ENCODE measurements at regions not wholly inside any gene's neighbourhood (a gene's known extent, or its start where the extent isn't known, plus 50 kb on each side); places are given as distances from the start of the nearest gene placed in this dataset.
"Not testable (repeated sequence)": the region's sequence is repeated elsewhere in the genome, so short reads cannot be mapped to it uniquely, and the experiment has no call there.

- DNase-seq, result peak; percentile 27
Observed at GRCh38 chr3:51588724-51589123, 50.2 kb downstream of the RAD54L2 start.

GRCh38 chr3:51591231-51591630, 52.7 kb downstream of the RAD54L2 start:
- DNase-seq, result no peak

- no peak for DNase-seq
Observed at GRCh38 chr3:51593697-51594096, 55.2 kb downstream of the RAD54L2 start.

GRCh38 chr3:51599638-51600037, 61.1 kb downstream of the RAD54L2 start:
- DNase-seq, result not testable (repeated sequence)

GRCh38 chr3:51604212-51604611, 65.7 kb downstream of the RAD54L2 start:
- DNase-seq, result no peak

- no peak for DNase-seq
Observed at GRCh38 chr3:51605938-51606337, 65.1 kb upstream of the TEX264 start.

GRCh38 chr3:51606871-51607270, 64.2 kb upstream of the TEX264 start:
- not testable (repeated sequence) for DNase-seq

- not testable (repeated sequence) for DNase-seq
Observed at GRCh38 chr3:51607591-51608325, 63.3 kb upstream of the TEX264 start.

GRCh38 chr3:51610708-51611107, 60.3 kb upstream of the TEX264 start:
- no peak for DNase-seq

GRCh38 chr3:51617597-51617996, 53.5 kb upstream of the TEX264 start:
- no peak for DNase-seq

- not testable (repeated sequence) for DNase-seq
Observed at GRCh38 chr3:51618038-51618437, 53.0 kb upstream of the TEX264 start.

- DNase-seq, result no peak
Observed at GRCh38 chr3:51618496-51618895, 52.6 kb upstream of the TEX264 start.

GRCh38 chr3:51619983-51620382, 51.1 kb upstream of the TEX264 start:
- DNase-seq, result no peak

GRCh38 chr3:51620543-51620942, 50.5 kb upstream of the TEX264 start:
- DNase-seq, result peak; percentile 15

- DNase-seq, result peak; percentile 49
Observed at GRCh38 chr3:51621091-51621892, 49.8 kb upstream of the TEX264 start.
